NCI-H1436 (cell line): ENCODE measurements at regions not wholly inside any gene's neighbourhood (a gene's known extent, or its start where the extent isn't known, plus 50 kb on each side); places are given as distances from the start of the nearest gene placed in this dataset.

Source experiments
- DNase-seq: peaks from one replicate; lab custom pipeline; 2025; lab: John Stamatoyannopoulos, UW

GRCh38 chr18:46294318-46294717 lies 190.1 kb downstream of the HAUS1 start:
- DNase-seq = no peak

- DNase-seq = no peak
Measured at GRCh38 chr18:46294751-46295150, 190.6 kb downstream of the HAUS1 start.

GRCh38 chr18:46295416-46295815 lies 191.2 kb downstream of the HAUS1 start:
- no peak for DNase-seq

- no peak for DNase-seq
Measured at GRCh38 chr18:46296656-46297055, 192.5 kb downstream of the HAUS1 start.

- no peak for DNase-seq
Measured at GRCh38 chr18:46297124-46297523, 192.9 kb downstream of the HAUS1 start.

- no peak for DNase-seq
Measured at GRCh38 chr18:46297621-46298020, 193.4 kb downstream of the HAUS1 start.

GRCh38 chr18:46298511-46298910 lies 194.3 kb downstream of the HAUS1 start:
- no peak for DNase-seq

- no peak for DNase-seq
Measured at GRCh38 chr18:46299465-46300008, 195.4 kb downstream of the HAUS1 start.

- no peak for DNase-seq
Measured at GRCh38 chr18:46301081-46301480, 196.9 kb downstream of the HAUS1 start.

- no peak for DNase-seq
Measured at GRCh38 chr18:46301571-46301970, 197.4 kb downstream of the HAUS1 start.

GRCh38 chr18:46302528-46303485 lies 198.6 kb downstream of the HAUS1 start:
- DNase-seq = no peak

GRCh38 chr18:46310258-46310657 lies 206.1 kb downstream of the HAUS1 start:
- peak; percentile 39 for DNase-seq

- DNase-seq = no peak
Measured at GRCh38 chr18:46310675-46311345, 206.6 kb downstream of the HAUS1 start.

GRCh38 chr18:46311491-46311890 lies 207.3 kb downstream of the HAUS1 start:
- no peak for DNase-seq

GRCh38 chr18:46312221-46312620 lies 208.0 kb downstream of the HAUS1 start:
- DNase-seq = no peak

GRCh38 chr18:46313521-46313920 lies 209.3 kb downstream of the HAUS1 start:
- DNase-seq = no peak

- no peak for DNase-seq
Measured at GRCh38 chr18:46314011-46314410, 209.8 kb downstream of the HAUS1 start.

- no peak for DNase-seq
Measured at GRCh38 chr18:46315161-46315560, 211.0 kb downstream of the HAUS1 start.

- no peak for DNase-seq
Measured at GRCh38 chr18:46318356-46318755, 214.2 kb downstream of the HAUS1 start.

GRCh38 chr18:46319783-46320182 lies 215.6 kb downstream of the HAUS1 start:
- no peak for DNase-seq

- no peak for DNase-seq
Measured at GRCh38 chr18:46320297-46320696, 216.1 kb downstream of the HAUS1 start.

GRCh38 chr18:46320928-46321711 lies 216.9 kb downstream of the HAUS1 start:
- DNase-seq = no peak
